ENCODE measurements at regions not wholly inside any gene's neighbourhood (a gene's known extent, or its start where the extent isn't known, plus 50 kb on each side); places are given as distances from the start of the nearest gene placed in this dataset.
A peak's percentile ranks its signal among the peaks of the same experiment; 100 is the strongest.
"Not testable (repeated sequence)": the region's sequence is repeated elsewhere in the genome, so short reads cannot be mapped to it uniquely, and the experiment has no call there.

DNA sequence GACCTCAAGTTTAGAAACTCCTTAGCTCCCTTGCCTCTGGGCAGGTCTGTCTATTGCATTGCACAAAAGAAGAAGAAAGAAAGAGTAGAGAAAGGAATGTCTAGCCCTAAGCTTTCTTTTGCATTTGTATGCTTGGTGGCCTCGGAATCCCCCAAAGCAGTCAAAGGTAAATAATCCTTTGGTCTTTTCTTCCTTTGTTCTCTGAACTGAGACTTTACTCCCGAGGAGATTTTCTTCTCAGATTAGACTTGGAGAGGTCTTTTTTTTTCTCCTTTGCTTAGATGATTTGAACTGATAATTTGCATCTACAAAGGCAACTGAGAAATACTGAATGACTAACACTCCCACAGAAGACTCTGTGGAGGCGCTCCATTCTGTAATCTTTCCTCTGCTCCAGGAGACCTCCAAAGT is 93.2 kb downstream of the AKR1D1 start:
- DNase-seq (ENCODE audit: low read depth): no peak

DNA sequence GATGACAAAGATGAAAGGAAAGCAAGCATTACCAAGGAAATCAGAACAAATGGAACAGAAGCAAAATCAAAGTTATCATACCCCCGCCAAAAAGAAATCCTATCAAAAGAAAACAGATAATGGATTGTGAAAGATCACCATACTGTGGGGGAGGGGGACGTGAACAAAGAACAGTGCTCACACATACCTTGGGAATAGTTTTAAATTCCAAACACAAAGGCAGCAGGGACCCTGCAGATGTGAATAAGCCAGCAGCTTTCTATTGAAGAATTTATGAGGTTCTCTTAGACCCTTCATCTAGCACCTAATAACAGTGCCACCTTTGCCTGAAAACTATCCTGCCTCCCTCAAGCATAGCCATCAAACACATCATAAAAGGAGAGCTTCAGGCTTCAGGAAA is 94.0 kb downstream of the AKR1D1 start:
- DNase-seq (ENCODE audit: low read depth): no peak

GRCh38 chr7:138170959-138171703 is 94.9 kb downstream of the AKR1D1 start:
- DNase-seq (ENCODE audit: low read depth): no peak

- DNase-seq (ENCODE audit: low read depth): no peak
These were observed 97.3 kb downstream of the AKR1D1 start for GRCh38 chr7:138173548-138173947.

DNA sequence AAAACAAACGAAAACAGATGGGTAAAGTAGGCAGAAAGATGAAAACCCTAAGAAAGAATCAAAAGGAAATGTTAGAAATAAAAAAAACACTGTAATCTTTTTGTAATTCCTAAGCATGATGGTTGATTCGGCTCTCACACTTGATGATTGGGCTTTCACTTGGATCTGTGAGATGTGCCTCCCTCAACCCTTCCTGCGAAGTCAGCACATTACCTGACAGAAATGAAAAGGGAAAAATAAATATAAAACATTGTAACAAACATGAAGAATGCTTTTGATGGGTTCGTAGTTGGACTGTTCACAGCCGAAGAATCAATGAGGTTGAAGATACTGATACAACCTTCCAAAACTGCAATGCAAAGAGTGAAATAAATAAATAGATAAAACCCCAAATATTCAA is 99.8 kb downstream of the AKR1D1 start:
- no peak for DNase-seq (ENCODE audit: low read depth)

DNA sequence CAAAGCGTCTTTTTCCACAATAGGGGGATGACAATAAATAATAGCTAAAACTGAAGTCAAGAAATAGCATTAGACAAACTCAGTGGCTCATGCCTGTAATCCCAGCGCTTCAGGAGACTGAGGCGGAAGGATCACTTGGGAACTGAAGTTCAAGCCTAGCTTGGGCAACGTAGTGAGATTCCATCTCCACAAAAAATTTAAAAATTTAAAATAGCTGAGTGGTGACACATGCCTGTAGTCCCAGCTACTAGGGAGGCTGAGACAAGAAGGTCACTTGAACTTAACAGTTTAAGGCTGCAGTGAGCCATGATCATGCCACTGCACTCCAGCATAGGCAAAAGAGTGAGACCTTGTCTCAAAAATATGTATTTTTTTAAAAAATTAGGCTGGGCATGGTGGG is 107.9 kb downstream of the AKR1D1 start:
- DNase-seq (ENCODE audit: low read depth): no peak

- no peak for DNase-seq (ENCODE audit: low read depth)
These were observed 109.1 kb downstream of the AKR1D1 start for GRCh38 chr7:138185132-138185908.

DNA sequence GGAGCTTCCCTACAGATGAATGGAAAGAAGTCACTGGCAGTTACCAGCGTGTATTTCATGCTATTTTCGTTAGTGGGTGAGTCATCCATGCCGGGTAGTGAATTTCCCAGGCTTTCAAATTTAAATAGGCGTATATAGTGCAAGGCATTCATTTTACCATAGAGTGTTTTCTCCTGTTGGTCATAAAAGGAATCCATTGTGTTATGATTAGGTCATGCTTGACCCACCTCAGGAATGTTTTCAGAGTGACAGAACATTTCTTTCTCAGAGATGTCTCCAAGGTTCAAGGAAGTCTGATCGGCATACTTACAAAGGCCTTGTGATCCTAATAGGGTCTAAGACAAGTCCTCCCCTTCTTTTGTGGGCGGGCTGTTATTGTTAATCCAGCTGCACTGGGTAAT is 110.7 kb downstream of the AKR1D1 start:
- DNase-seq (ENCODE audit: low read depth): peak; percentile 61

GRCh38 chr7:138188290-138188858 is 112.1 kb downstream of the AKR1D1 start:
- DNase-seq (ENCODE audit: low read depth): no peak

- no peak for DNase-seq (ENCODE audit: low read depth)
These were observed 118.3 kb downstream of the AKR1D1 start for GRCh38 chr7:138194567-138194966.

- no peak for DNase-seq (ENCODE audit: low read depth)
These were observed 118.9 kb downstream of the AKR1D1 start for GRCh38 chr7:138195151-138195571.

DNA sequence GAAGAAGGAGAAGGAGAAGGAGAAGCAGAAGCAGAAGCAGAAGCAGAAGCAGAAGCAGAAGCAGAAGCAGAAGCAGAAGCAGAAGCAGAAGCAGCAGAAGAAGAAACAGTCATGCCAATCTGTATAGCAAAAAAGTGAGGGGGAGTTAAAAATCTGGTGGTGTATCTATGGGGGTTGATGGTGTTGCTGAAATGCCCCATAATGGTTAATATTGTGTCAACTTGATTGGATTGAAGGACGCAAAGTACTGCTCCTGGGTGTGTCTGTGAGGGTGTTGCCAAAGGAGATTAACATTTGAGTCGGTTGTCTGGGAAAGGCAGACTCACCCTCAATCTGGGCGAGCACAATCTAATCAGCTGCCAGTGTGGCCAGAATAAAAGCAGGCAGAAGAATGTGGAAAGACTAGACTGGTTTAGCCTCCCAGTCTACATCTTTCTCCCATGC is 120.3 kb downstream of the AKR1D1 start:
- not testable (repeated sequence) for DNase-seq (ENCODE audit: low read depth)

GRCh38 chr7:138196971-138197896 is 121.0 kb downstream of the AKR1D1 start:
- no peak for DNase-seq (ENCODE audit: low read depth)

DNA sequence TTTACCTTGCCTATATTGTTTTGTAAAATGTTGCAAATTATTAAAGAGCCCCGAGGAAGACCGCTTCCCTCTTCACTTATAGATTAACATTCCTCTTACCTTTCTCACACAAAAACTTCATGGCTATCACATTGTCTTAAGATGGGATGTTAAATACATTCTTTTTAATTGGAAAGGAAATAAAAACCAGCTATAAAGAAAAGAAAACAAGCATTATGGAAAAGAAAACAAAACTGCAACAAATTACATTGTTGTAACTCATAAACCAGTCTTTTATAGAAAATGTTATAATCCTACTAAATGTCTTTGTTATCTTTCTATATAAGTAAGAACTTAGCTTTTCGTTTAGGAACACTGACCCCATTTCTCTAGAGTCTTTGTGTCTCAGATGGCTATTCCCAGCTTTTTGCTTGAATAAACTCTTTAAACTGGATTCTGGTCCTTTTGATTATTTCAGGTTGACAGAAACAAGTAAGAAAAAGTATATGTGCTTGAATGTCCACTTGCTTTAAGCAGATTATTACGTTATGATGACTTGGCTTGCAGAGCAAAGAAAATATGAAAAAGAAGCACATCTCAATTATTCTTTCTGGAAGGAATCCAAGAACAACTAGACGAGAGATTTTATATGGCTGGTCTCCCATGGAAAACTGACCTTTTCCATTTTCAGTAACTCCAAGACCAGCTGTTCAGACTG is 128.2 kb downstream of the AKR1D1 start:
- DNase-seq (ENCODE audit: low read depth): no peak

DNA sequence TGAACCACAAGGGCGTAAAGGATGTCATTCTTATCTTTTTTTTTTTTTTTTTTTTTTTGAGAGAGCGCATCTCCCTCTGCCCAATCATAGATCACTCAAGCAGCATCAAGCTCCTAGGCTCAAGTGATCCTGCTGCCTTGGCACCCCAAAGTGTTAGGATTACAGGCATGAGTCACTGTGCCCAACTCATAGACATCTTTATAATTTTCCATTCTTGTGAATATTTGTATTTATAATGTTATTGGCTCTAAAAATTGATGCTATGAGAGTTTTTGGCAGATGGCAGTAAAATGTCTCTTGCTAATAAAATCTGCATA is 128.7 kb downstream of the AKR1D1 start:
- DNase-seq (ENCODE audit: low read depth): no peak

- no peak for DNase-seq (ENCODE audit: low read depth)
These were observed 129.4 kb downstream of the AKR1D1 start for GRCh38 chr7:138205614-138206150.

- no peak for DNase-seq (ENCODE audit: low read depth)
These were observed 131.3 kb downstream of the AKR1D1 start for GRCh38 chr7:138207555-138207971.

DNA sequence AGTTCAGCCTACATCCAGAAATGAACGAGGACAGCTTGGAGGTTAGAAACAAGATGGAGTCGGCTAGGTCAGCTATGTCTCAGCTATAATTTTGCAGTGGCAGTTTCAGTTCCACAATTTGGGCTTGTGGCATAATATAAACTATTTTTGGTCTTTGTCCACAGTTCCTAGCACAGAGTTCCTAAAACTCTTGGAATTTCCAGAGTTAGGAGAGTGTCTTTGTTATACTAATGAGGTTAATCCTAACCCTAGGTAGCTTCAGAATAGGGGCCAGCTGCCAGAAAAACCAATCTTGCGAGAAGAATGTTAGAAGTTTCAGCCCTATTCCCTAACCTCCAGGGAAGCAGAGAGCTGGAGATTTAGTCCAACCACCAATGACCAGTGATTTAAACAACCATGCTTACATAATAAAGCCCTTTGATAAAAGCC is 131.9 kb downstream of the AKR1D1 start:
- DNase-seq (ENCODE audit: low read depth): no peak

DNA sequence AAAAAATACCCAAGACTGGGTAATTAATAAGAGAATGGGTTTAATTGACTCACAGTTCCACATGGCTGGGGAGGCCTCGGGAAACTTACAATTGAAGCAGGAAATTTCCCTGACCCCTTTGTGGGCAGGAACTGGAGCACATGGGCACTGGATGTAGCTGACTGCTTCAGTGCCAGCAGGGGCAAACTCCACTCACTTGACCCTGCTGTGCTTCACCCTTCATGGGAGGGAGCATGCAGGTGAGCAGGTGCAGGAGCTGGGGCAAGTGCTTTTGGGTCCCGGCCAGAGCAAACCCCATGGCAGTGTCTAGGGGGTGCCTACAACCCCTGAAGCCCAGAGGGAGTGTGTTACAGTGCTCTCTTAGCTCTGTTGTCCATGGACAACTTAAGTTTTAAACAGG is 132.6 kb downstream of the AKR1D1 start:
- DNase-seq (ENCODE audit: low read depth): no peak

DNA sequence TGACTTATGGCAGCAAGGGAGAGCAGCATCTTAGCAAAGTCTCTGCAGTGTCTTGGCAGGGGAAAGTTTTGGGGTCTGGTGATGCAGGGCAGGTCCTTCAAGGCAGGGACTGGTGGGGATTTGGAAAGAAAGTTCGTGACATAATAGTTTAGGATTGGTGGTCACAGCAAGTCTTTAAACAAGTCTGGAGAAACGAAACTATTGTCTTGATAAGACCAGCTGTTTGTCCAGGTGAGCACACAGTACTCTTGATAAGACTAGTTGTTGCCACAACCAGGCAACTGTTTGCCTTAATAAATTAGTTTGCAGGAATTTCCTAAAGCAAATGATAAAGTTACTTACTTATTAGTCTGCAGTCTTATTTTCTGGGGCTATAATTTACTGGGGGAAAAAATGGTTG is 136.1 kb downstream of the AKR1D1 start:
- DNase-seq (ENCODE audit: low read depth): no peak

DNA sequence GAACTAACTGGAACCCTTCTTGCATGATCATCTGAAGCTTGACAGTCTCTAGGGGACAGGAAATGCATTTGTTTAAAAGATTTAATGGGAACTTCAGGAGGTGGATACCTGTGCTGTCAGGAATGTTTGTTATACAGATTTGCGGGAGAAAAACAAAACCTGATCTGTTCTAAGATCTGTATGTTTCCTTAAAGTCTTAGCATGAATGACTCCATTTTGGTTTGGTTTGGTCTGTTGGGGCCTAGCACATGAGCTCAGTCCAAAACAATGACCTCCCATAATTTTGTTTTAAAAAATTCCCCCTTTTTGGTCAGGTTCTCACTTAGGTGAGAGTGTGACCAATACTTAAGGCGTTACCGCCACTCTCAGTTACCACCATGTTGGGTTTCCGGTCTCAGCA is 138.7 kb downstream of the AKR1D1 start:
- no peak for DNase-seq (ENCODE audit: low read depth)
